Mesenchymal stem cell (in vitro differentiated cells and primary cell): ENCODE measurements at regions not wholly inside any gene's neighbourhood (a gene's known extent, or its start where the extent isn't known, plus 50 kb on each side); places are given as distances from the start of the nearest gene placed in this dataset.

Experiments
- DNase-seq: peaks from one replicate; pipeline ENCODE4 v3.0.0-alpha.2; 2013
- H2AFZ ChIP-seq: one replicate; pipeline ENCODE4 v1.6.1; 2013; ENCODE audit warnings: low read depth, mild to moderate bottlenecking, control low read depth, inconsistent platforms, low read length, moderate library complexity
- H2AK5ac ChIP-seq: 2 replicates; pipeline ENCODE4 v1.6.1; 2013; ENCODE audit warnings: low read length, moderate library complexity, mild to moderate bottlenecking, inconsistent platforms; ENCODE audit not compliant: severe bottlenecking
- H2BK120ac ChIP-seq: one replicate; pipeline ENCODE4 v1.6.1; 2013; ENCODE audit warnings: low read depth, mild to moderate bottlenecking, inconsistent platforms, low read length, moderate library complexity
- H2BK12ac ChIP-seq, 2 experiments: one replicate each; pipeline ENCODE4 v1.6.1; 2013; ENCODE audit warnings: inconsistent platforms in 2 of 2, low read length in 2 of 2, mild to moderate bottlenecking in 2 of 2, moderate library complexity in 2 of 2, control low read depth in 1 of 2
- H2BK15ac ChIP-seq: one replicate; pipeline ENCODE4 v1.6.1; 2013; ENCODE audit warnings: mild to moderate bottlenecking, low read depth, inconsistent platforms; ENCODE audit not compliant: poor library complexity, severe bottlenecking
- H2BK5ac ChIP-seq: 2 replicates; pipeline ENCODE4 v1.6.1; 2013; ENCODE audit warnings: low read depth, mild to moderate bottlenecking, low read length, control low read depth, inconsistent platforms; ENCODE audit not compliant: poor library complexity, severe bottlenecking
- H3K14ac ChIP-seq, 2 experiments: one replicate each; pipeline ENCODE4 v1.6.1; 2013; ENCODE audit warnings: inconsistent platforms in 2 of 2, low read length in 2 of 2, control low read depth in 1 of 2, mild to moderate bottlenecking in 1 of 2, moderate library complexity in 1 of 2
- H3K18ac ChIP-seq, 2 experiments: one replicate each; pipeline ENCODE4 v1.6.1; 2013; ENCODE audit warnings: inconsistent platforms in 2 of 2, low read length in 2 of 2, control low read depth in 1 of 2, low read depth in 1 of 2, mild to moderate bottlenecking in 1 of 2
- H3K23ac ChIP-seq, 2 experiments: one replicate each; pipeline ENCODE4 v1.6.1; 2013; ENCODE audit warnings: inconsistent platforms in 2 of 2, low read length in 2 of 2, mild to moderate bottlenecking in 2 of 2, moderate library complexity in 2 of 2, control low read depth in 1 of 2
- H3K27ac ChIP-seq: 2 replicates; pipeline ENCODE4 v1.5.1; 2013; ENCODE audit warnings: mild to moderate bottlenecking, moderate library complexity, low read length, control low read depth, inconsistent platforms; ENCODE audit not compliant: poor library complexity, severe bottlenecking
- H3K27me3 ChIP-seq, 2 experiments: 2 replicates each; pipeline versions ENCODE4 v1.6.1 to v1.7.0; 2013; ENCODE audit warnings: low read length in 2 of 2, mild to moderate bottlenecking in 2 of 2, moderate library complexity in 2 of 2, control low read depth in 1 of 2, inconsistent platforms in 1 of 2; ENCODE audit not compliant: control insufficient read depth in 1 of 2, insufficient read depth in 1 of 2
- H3K36me3 ChIP-seq, 2 experiments: 2 replicates each; pipeline versions ENCODE4 v1.6.1 to v1.7.0; 2013; ENCODE audit warnings: low read length in 2 of 2, control low read depth in 1 of 2, inconsistent platforms in 1 of 2, low read depth in 1 of 2, mild to moderate bottlenecking in 1 of 2; ENCODE audit not compliant: insufficient read depth in 2 of 2, control insufficient read depth in 1 of 2
- H3K4ac ChIP-seq, 2 experiments: one replicate each; pipeline ENCODE4 v1.6.1; 2013; ENCODE audit warnings: inconsistent platforms in 2 of 2, low read length in 2 of 2, mild to moderate bottlenecking in 2 of 2, moderate library complexity in 2 of 2, control low read depth in 1 of 2, low read depth in 1 of 2
- H3K4me1 ChIP-seq: 2 replicates; pipeline ENCODE4 v1.6.1; 2013; ENCODE audit warnings: low read depth, low read length, control low read depth; ENCODE audit not compliant: control insufficient read depth, insufficient read depth
- H3K4me2 ChIP-seq: 2 replicates; pipeline ENCODE4 v1.6.1; 2013; ENCODE audit warnings: low read length, mild to moderate bottlenecking, inconsistent platforms; ENCODE audit not compliant: poor library complexity, severe bottlenecking
- H3K4me3 ChIP-seq, 2 experiments: 2 replicates each; pipeline versions ENCODE4 v1.5.1 to v1.7.0; 2013; ENCODE audit warnings: low read length in 2 of 2, mild to moderate bottlenecking in 2 of 2, control low read depth in 1 of 2, low read depth in 1 of 2; ENCODE audit not compliant: insufficient read depth in 1 of 2
- H3K79me1 ChIP-seq: replicated peaks from 2 replicates; pipeline ENCODE4 v1.6.1; 2013; ENCODE audit warnings: mild to moderate bottlenecking, control low read depth, low read length, inconsistent platforms; ENCODE audit not compliant: poor library complexity, severe bottlenecking
- H3K9ac ChIP-seq: 2 replicates; pipeline ENCODE4 v1.7.0; 2013; ENCODE audit warnings: mild to moderate bottlenecking, low read length, moderate library complexity
- H3K9me3 ChIP-seq: 2 replicates; pipeline ENCODE4 v1.7.0; 2013; ENCODE audit warnings: mild to moderate bottlenecking, low read length; ENCODE audit not compliant: control insufficient read depth
- H4K8ac ChIP-seq: one replicate; pipeline ENCODE4 v1.6.1; 2013; ENCODE audit warnings: inconsistent platforms, mild to moderate bottlenecking, low read length, moderate library complexity
- H4K91ac ChIP-seq: one replicate; pipeline ENCODE4 v1.6.1; 2013; ENCODE audit warnings: mild to moderate bottlenecking, low read length, inconsistent platforms
- WGBS: methylation state at CpG from one replicate; pipeline ENCODE4 v1.1.7; 2013; ENCODE audit warnings: mixed read lengths; 5-methylcytosine and 5-hydroxymethylcytosine counted together

GRCh38 chr7:42994096-42994495, 61.9 kb downstream of the MRPL32 start:
- 87% methylated on average over 2 of the region's 2 CpGs for WGBS

GRCh38 chr7:42997611-42998010, 65.4 kb downstream of the MRPL32 start:
- Histone ChIP-seq H3K9me3 (no peaks in the 10 kb centered on the region), H4K91ac (no peak overlapping the region), H2AFZ (no peak overlapping the region), H2BK15ac (no peak overlapping the region), H3K4me2 (no peak overlapping the region), H3K79me1 (no peaks in the 10 kb centered on the region), H3K4me1 (no peaks in the 10 kb centered on the region), H2BK120ac (no peak overlapping the region), H2BK5ac (no peak overlapping the region), H2AK5ac (no peak overlapping the region), H3K4me3 (no peak overlapping the region), H3K36me3 (no peaks in the 10 kb centered on the region), H3K9ac (no peak overlapping the region), H2BK12ac (no peak overlapping the region), H3K4ac (no peak overlapping the region), H3K18ac (no peak overlapping the region), H3K14ac (no peak overlapping the region), H3K23ac (no peak overlapping the region), H4K8ac (no peak overlapping the region), H3K27ac (no peak overlapping the region), H3K27me3 (no peaks in the 10 kb centered on the region)
- no peak for DNase-seq
- 94% methylated on average over 3 of the region's 3 CpGs for WGBS

More at GRCh38 chr7:42994096-42994495, 61.9 kb downstream of the MRPL32 start:
- Histone ChIP-seq H3K23ac (no peak overlapping the region), H3K27me3 (peaks cover 0 to 4% of the 10 kb centered on the region in 2 experiments), H2AFZ (no peak overlapping the region), H4K91ac (no peak overlapping the region), H3K4me3 (no peak overlapping the region), H2BK15ac (no peak overlapping the region), H3K4me1 (no peaks in the 10 kb centered on the region), H3K9ac (no peak overlapping the region), H3K9me3 (no peaks in the 10 kb centered on the region), H2BK12ac (no peak overlapping the region), H2BK120ac (no peak overlapping the region), H3K4ac (no peak overlapping the region), H3K4me2 (no peak overlapping the region), H3K14ac (no peak overlapping the region), H3K18ac (no peak overlapping the region), H2BK5ac (no peak overlapping the region), H3K27ac (no peak overlapping the region), H4K8ac (no peak overlapping the region), H2AK5ac (no peak overlapping the region), H3K36me3 (no peaks in the 10 kb centered on the region), H3K79me1 (no peaks in the 10 kb centered on the region)
- no peak for DNase-seq

DNA sequence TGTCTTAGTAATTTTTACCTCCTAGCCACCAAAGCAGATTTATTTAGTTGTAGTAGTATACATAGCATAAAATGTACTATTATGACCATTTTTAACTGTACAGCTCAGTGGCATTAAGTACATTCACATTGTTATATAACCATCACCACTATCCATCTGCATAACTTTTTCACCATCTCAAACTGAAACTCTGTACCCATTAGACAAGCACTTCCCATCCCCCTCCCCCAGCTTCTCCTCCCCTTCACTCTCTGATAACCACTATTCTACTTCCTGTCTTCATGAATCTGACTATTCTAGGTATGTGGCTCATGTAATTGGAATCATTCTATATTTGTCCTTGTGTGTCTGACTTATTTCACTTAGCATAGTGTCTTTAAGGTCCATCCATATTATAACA, 71.9 kb downstream of the MRPL32 start:
- no peak overlapping the region for H3K27ac ChIP-seq
- H3K14ac ChIP-seq = no peak overlapping the region
- no peaks in the 10 kb centered on the region for H3K27me3 ChIP-seq
- no peaks in the 10 kb centered on the region for H3K4me1 ChIP-seq
- no peak overlapping the region for H2BK5ac ChIP-seq
- H4K8ac ChIP-seq = no peak overlapping the region
- no peak overlapping the region for H2BK120ac ChIP-seq
- no peak overlapping the region for H3K4me2 ChIP-seq
- no peak overlapping the region for H3K4ac ChIP-seq
- no peaks in the 10 kb centered on the region for H3K79me1 ChIP-seq
- H3K9ac ChIP-seq = no peak overlapping the region
- H3K23ac ChIP-seq = no peak overlapping the region
- H2BK12ac ChIP-seq = no peak overlapping the region
- no peaks in the 10 kb centered on the region for H3K36me3 ChIP-seq
- no peak overlapping the region for H3K4me3 ChIP-seq
- no peak overlapping the region for H2AK5ac ChIP-seq
- H3K9me3 ChIP-seq = no peaks in the 10 kb centered on the region
- peak; percentile 14 for DNase-seq
- H3K18ac ChIP-seq = no peak overlapping the region
- H2BK15ac ChIP-seq = no peak overlapping the region
- H2AFZ ChIP-seq = no peak overlapping the region
- no peak overlapping the region for H4K91ac ChIP-seq

DNA sequence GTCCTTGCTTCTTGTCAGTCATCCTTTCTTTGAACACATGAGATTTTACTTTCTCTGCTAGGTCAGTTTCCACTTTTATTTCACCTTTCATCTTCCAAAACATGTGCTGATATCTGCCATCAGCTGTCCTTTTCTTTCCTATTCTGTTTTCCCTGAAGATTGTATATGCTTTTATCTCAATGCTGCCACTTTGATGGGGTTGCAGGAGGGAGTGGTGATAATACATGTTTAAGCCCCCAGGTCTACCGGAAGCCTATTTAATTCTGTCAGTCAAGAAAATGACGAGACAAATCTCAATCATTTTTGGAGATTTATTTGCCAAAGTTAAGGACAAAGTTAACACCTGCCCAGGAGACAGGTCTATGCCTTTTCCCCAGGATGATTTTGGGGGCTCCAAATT, 73.8 kb downstream of the MRPL32 start:
- Histone ChIP-seq H3K27ac (no peak overlapping the region), H3K36me3 (no peaks in the 10 kb centered on the region), H2BK5ac (no peak overlapping the region), H3K9ac (no peak overlapping the region), H3K4me3 (no peak overlapping the region), H3K4ac (no peak overlapping the region), H3K4me1 (no peaks in the 10 kb centered on the region), H2BK12ac (no peak overlapping the region), H3K9me3 (no peaks in the 10 kb centered on the region), H2BK120ac (no peak overlapping the region), H3K23ac (no peak overlapping the region), H4K91ac (no peak overlapping the region), H2AFZ (no peak overlapping the region), H3K14ac (no peak overlapping the region), H4K8ac (no peak overlapping the region), H2BK15ac (no peak overlapping the region), H3K27me3 (no peaks in the 10 kb centered on the region), H3K4me2 (no peak overlapping the region), H3K79me1 (no peaks in the 10 kb centered on the region), H3K18ac (no peak overlapping the region), H2AK5ac (no peak overlapping the region)
- WGBS = 94% methylated on average over 2 of the region's 2 CpGs
- DNase-seq = no peak
